ENCODE measurements at regions not wholly inside any gene's neighbourhood (a gene's known extent, or its start where the extent isn't known, plus 50 kb on each side); places are given as distances from the start of the nearest gene placed in this dataset.

DNA sequence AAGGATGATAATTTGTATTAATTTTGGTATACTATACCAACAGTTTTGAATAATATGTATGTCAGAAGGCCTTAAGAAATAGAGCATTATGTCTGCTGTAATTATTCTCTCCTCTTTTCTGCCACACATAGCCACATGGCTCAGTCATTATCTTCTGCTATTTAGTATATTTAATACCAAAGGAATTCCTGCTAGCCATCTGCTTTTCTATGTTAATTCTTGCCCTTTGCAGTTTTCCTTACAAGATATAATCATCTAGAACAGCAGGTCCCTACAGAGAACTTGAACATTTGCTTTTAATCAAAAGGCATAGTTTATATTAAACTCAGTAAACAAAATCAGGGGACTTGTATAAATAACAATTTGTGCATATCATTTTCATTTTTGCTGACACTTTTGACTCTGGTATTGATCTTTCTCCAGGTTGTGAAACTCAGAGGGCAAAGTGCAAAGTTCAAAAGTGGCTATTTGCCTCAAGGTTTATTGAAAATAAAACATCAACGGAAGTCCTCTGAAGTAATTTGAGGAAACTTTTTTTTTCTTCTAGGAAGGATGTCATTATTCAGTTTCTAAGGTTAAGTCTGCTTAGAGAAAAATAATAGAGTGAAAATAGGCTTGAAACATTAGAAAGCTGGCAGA lies 702.0 kb downstream of the KCNJ2 start:
- intact Hi-C loops (cut with DNase I), result no loop called here

DNA sequence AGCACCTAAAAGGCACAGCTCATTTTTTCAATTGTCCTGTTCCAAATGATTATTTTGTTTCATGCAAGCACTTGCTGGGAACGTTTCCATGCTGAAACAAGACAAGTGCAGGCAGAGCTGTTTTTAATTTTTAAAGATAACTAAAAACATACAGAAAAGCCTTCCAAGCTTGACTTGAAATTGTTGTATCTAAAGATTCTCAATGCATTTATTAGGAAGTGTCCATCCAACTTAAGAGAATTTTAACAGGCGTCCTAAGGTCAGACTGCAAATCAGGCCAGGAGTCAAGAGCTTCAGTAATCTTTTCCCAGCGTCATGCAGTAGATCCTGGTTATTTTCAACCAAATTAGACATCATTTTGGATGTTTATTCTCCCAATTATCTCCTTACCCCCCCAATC lies 702.8 kb downstream of the KCNJ2 start:
- Histone ChIP-seq H3K9me3 (no peaks in the 10 kb centered on the region), H3K36me3 (no peaks in the 10 kb centered on the region), H3K4me3 (no peak overlapping the region), H3K27me3 (no peaks in the 10 kb centered on the region), H3K4me1 (no peaks in the 10 kb centered on the region), H3K27ac (no peak overlapping the region)
- intact Hi-C loops (cut with DNase I), result no loop called here
- no peak for TF ChIP-seq CTCF (IDR thresholded peaks at IDR 0.05)
- DNase-seq (ENCODE audit: low spot score in 2 of 2), result no peak

More for the DNA sequence above, 702.0 kb downstream of the KCNJ2 start:
- no peak overlapping the region for H3K27ac ChIP-seq
- H3K36me3 ChIP-seq, result no peaks in the 10 kb centered on the region
- no peak overlapping the region for H3K4me3 ChIP-seq
- H3K27me3 ChIP-seq, result no peaks in the 10 kb centered on the region
- no peaks in the 10 kb centered on the region for H3K4me1 ChIP-seq
- no peak for DNase-seq (ENCODE audit: low spot score in 2 of 2)
- no peak for TF ChIP-seq CTCF (IDR thresholded peaks at IDR 0.05)
- no peaks in the 10 kb centered on the region for H3K9me3 ChIP-seq

- no peak for DNase-seq (ENCODE audit: low spot score in 2 of 2)
- no peaks in the 10 kb centered on the region for H3K9me3 ChIP-seq
- TF ChIP-seq CTCF (IDR thresholded peaks at IDR 0.05), result no peak
- H3K4me3 ChIP-seq, result no peak overlapping the region
- no peaks in the 10 kb centered on the region for H3K36me3 ChIP-seq
- H3K27me3 ChIP-seq, result no peaks in the 10 kb centered on the region
- H3K4me1 ChIP-seq, result no peaks in the 10 kb centered on the region
- H3K27ac ChIP-seq, result no peak overlapping the region
- intact Hi-C loops (cut with DNase I), result no loop called here
Measured at GRCh38 chr17:70875729-70876310, 706.5 kb downstream of the KCNJ2 start.

GRCh38 chr17:70878879-70879278 lies 709.5 kb downstream of the KCNJ2 start:
- Histone ChIP-seq H3K36me3 (no peaks in the 10 kb centered on the region), H3K9me3 (no peaks in the 10 kb centered on the region), H3K27ac (no peak overlapping the region), H3K4me3 (no peak overlapping the region), H3K27me3 (no peaks in the 10 kb centered on the region), H3K4me1 (no peaks in the 10 kb centered on the region)
- DNase-seq (ENCODE audit: low spot score in 2 of 2), result no peak
- no peak for TF ChIP-seq CTCF (IDR thresholded peaks at IDR 0.05)
- intact Hi-C loops (cut with DNase I), result no loop called here

DNA sequence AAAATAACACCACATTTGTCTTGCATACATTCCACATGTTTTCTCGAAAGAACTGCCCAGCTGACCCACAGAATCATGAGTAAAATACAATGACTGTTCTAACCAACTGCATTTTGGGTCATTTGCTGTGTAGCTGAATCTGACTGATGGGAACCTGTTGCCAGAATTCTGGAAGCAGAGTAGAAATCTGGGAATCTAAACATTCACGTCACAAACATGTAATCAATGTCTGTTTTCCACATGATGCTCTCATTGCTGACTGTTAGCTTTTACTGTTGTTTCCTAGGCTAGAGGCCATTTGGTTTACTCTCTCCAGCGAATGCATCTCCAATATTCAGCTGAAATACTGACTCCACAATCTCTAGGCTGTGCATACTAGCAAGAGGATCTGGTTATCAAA lies 710.1 kb downstream of the KCNJ2 start:
- DNase-seq (ENCODE audit: low spot score in 2 of 2), result no peak
- Histone ChIP-seq H3K4me3 (no peak overlapping the region), H3K27me3 (no peaks in the 10 kb centered on the region), H3K4me1 (no peaks in the 10 kb centered on the region), H3K36me3 (no peaks in the 10 kb centered on the region), H3K9me3 (no peaks in the 10 kb centered on the region), H3K27ac (no peak overlapping the region)
- intact Hi-C loops (cut with DNase I), result no loop called here
- no peak for TF ChIP-seq CTCF (IDR thresholded peaks at IDR 0.05)
